NB4 (cell line): ENCODE measurements at regions not wholly inside any gene's neighbourhood (a gene's known extent, or its start where the extent isn't known, plus 50 kb on each side); places are given as distances from the start of the nearest gene placed in this dataset.

Experiments
- CTCF ChIP-seq: IDR thresholded peaks from one replicate; pipeline ENCODE4 v1.5.1; 2012; ENCODE audit warnings: low read depth, low read length
- MAX ChIP-seq: IDR thresholded peaks from 2 replicates; pipeline ENCODE4 v1.6.1; 2011; ENCODE audit warnings: low read depth, low read length
- MYC ChIP-seq: IDR thresholded peaks from 2 replicates; pipeline ENCODE4 v1.6.1; 2011; ENCODE audit warnings: low read depth, low read length
- POLR2A ChIP-seq: IDR thresholded peaks from 2 replicates; pipeline ENCODE4 v1.6.1; 2011; ENCODE audit warnings: mild to moderate bottlenecking; ENCODE audit not compliant: insufficient read length; ENCODE audit errors: extremely low read depth

- no peak for TF ChIP-seq CTCF
- TF ChIP-seq MYC = no peak
- no peak for TF ChIP-seq POLR2A
- no peak for TF ChIP-seq MAX
Measured at GRCh38 chr20:11077226-11077625, 403.4 kb upstream of the JAG1 start.
